ENCODE measurements at regions not wholly inside any gene's neighbourhood (a gene's known extent, or its start where the extent isn't known, plus 50 kb on each side); places are given as distances from the start of the nearest gene placed in this dataset.

DNA sequence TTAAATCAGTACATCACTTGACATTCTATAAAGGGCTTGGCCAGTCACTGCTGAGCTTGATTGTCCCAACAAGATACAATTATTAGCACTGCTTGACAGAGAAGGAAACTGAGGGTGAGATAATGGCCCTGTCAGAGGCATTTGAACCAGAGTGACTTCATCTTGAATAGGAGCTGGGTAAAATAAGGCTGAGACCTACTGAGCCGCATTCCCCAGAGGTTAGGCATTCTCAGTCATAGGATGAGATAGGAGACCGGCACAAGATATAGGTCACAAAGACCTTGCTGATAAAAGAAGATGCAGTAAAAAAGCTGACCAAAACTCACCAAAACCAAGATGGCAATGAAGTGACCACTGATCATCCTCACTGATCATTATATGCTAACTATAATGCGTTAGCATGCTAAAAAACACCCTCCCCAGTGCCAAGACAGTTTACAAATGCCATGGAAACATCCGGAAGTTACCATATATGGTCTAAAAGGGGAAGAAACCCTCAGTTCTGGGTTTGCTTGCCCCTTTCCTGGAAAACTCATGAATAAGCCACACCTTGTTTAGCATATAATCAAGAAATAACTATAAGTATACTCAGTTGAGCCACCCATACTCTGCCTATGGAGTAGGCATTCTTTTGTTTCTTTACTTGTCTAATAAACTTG lies 239.1 kb upstream of the SETMAR start:
- Mint-ChIP-seq H3K27me3 (ENCODE audit: unreplicated experiment) (no peaks in the 10 kb centered on the region), H3K27ac (ENCODE audit: unreplicated experiment) (no peak overlapping the region), H3K4me1 (ENCODE audit: unreplicated experiment) (peaks cover 11% of the 10 kb centered on the region), H3K9me3 (ENCODE audit: unreplicated experiment) (peaks cover 7% of the 10 kb centered on the region), H3K4me3 (ENCODE audit: unreplicated experiment) (no peak overlapping the region), H3K36me3 (ENCODE audit: unreplicated experiment) (no peaks in the 10 kb centered on the region)
- no peak for DNase-seq (ENCODE audit: extremely low spot score, unreplicated experiment)
- TF ChIP-seq, protein P1, sequence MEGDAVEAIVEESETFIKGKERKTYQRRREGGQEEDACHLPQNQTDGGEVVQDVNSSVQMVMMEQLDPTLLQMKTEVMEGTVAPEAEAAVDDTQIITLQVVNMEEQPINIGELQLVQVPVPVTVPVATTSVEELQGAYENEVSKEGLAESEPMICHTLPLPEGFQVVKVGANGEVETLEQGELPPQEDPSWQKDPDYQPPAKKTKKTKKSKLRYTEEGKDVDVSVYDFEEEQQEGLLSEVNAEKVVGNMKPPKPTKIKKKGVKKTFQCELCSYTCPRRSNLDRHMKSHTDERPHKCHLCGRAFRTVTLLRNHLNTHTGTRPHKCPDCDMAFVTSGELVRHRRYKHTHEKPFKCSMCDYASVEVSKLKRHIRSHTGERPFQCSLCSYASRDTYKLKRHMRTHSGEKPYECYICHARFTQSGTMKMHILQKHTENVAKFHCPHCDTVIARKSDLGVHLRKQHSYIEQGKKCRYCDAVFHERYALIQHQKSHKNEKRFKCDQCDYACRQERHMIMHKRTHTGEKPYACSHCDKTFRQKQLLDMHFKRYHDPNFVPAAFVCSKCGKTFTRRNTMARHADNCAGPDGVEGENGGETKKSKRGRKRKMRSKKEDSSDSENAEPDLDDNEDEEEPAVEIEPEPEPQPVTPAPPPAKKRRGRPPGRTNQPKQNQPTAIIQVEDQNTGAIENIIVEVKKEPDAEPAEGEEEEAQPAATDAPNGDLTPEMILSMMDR (IDR thresholded peaks at IDR 0.05): no peak

DNA sequence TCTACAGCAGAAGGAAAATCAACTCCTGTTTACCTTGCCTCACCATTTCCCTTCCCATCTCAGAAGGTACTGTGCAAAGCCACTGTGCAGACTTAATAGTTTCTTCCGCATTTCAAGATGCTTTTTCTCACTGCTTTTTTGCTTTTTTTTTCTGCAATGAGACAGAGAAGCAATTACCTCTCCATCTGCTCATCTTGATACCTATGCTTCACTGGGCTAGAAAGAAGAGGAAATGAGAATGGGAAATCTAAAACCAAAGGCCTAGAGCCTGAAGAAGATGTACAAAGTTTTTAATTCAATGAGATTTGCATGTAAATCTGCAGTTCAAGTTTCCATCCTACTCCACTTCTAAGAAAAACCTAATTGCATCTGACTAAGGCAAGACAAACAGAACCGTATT lies 238.1 kb upstream of the SETMAR start:
- Mint-ChIP-seq H3K27me3 (ENCODE audit: unreplicated experiment) (no peaks in the 10 kb centered on the region), H3K9me3 (ENCODE audit: unreplicated experiment) (peaks cover 7% of the 10 kb centered on the region)

DNA sequence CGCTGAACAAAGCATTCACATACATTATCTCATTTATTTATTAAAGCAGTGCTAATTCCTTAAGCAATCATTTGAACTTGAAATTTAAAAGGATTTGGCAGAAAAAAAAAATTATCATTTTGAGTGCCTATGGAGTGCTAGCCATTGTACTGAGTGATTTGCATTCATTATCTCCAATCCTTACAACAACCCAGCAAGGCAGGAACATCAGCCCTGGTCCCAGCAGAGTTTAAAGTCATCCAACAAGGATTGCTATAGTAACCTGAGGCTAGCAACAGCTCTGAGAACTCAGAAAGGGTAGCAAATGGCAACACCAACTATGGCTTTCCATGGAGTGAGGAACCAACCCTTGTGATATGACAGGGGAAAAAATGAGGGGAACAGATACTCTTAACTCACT lies 237.6 kb upstream of the SETMAR start:
- no peak overlapping the region for H3K27ac Mint-ChIP-seq (ENCODE audit: unreplicated experiment)

More for the DNA sequence above, 238.1 kb upstream of the SETMAR start:
- no peaks in the 10 kb centered on the region for H3K36me3 Mint-ChIP-seq (ENCODE audit: unreplicated experiment)
- no peak overlapping the region for H3K4me3 Mint-ChIP-seq (ENCODE audit: unreplicated experiment)
- H3K27ac Mint-ChIP-seq (ENCODE audit: unreplicated experiment): no peak overlapping the region
- TF ChIP-seq, protein P1 (IDR thresholded peaks at IDR 0.05): no peak
- DNase-seq (ENCODE audit: extremely low spot score, unreplicated experiment): no peak
- H3K4me1 Mint-ChIP-seq (ENCODE audit: unreplicated experiment): peaks cover 6% of the 10 kb centered on the region

DNA sequence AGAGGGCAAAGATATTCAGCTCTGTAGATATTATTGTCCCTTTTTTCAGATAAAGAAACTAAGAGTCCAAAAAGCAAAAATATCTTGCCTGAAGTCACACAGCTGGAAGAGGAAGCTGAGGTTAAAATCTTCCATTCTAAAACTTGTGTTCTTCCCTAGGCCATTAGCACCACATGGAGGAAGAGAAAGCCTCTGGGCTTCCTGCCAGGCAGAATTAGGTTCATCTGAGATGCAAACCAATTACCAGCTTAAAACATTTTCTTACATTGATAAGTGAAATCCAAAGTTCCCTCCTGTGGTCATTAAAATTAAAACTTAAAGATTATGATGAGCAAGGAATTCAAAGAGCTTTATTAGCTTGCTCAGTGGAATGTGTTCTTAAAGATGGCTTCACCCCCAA lies 235.3 kb upstream of the SETMAR start:
- no peaks in the 10 kb centered on the region for H3K4me1 Mint-ChIP-seq (ENCODE audit: unreplicated experiment)
- no peaks in the 10 kb centered on the region for H3K36me3 Mint-ChIP-seq (ENCODE audit: unreplicated experiment)
- H3K9me3 Mint-ChIP-seq (ENCODE audit: unreplicated experiment): peaks cover 15% of the 10 kb centered on the region
- no peak overlapping the region for H3K27ac Mint-ChIP-seq (ENCODE audit: unreplicated experiment)
- H3K27me3 Mint-ChIP-seq (ENCODE audit: unreplicated experiment): no peaks in the 10 kb centered on the region
- DNase-seq (ENCODE audit: extremely low spot score, unreplicated experiment): no peak
- TF ChIP-seq, protein P1 (IDR thresholded peaks at IDR 0.05): no peak
- H3K4me3 Mint-ChIP-seq (ENCODE audit: unreplicated experiment): no peak overlapping the region

More for the DNA sequence above, 237.6 kb upstream of the SETMAR start:
- Mint-ChIP-seq H3K36me3 (ENCODE audit: unreplicated experiment) (no peaks in the 10 kb centered on the region), H3K27me3 (ENCODE audit: unreplicated experiment) (no peaks in the 10 kb centered on the region), H3K4me1 (ENCODE audit: unreplicated experiment) (peaks cover under 1% of the 10 kb centered on the region), H3K9me3 (ENCODE audit: unreplicated experiment) (peaks cover 7% of the 10 kb centered on the region), H3K4me3 (ENCODE audit: unreplicated experiment) (no peak overlapping the region)
- TF ChIP-seq, protein P1 (IDR thresholded peaks at IDR 0.05): no peak
- DNase-seq (ENCODE audit: extremely low spot score, unreplicated experiment): no peak

DNA sequence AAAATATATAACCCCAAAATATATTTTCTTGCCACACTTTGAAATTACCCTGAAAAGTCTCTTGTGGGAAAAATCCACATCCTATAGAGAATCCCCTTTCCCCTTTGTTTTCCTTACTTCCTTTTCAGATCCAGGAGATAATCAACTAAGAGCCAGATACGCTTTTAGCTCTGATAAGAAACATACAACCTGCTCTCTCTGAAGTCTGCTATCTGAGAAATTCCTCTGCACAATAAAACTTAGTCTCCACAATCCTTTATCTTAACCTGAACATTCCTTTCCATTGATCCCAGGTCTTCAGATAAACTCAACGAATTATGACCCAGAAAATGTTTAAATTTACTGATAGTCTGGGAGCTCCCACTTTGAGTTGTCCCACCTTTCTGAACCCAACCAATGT lies 233.4 kb upstream of the SETMAR start:
- Mint-ChIP-seq H3K27me3 (ENCODE audit: unreplicated experiment) (no peaks in the 10 kb centered on the region), H3K27ac (ENCODE audit: unreplicated experiment) (no peak overlapping the region), H3K4me1 (ENCODE audit: unreplicated experiment) (no peaks in the 10 kb centered on the region), H3K4me3 (ENCODE audit: unreplicated experiment) (no peak overlapping the region), H3K9me3 (ENCODE audit: unreplicated experiment) (peaks cover 23% of the 10 kb centered on the region), H3K36me3 (ENCODE audit: unreplicated experiment) (no peaks in the 10 kb centered on the region)
- no peak for DNase-seq (ENCODE audit: extremely low spot score, unreplicated experiment)
- TF ChIP-seq, protein P1 (IDR thresholded peaks at IDR 0.05): no peak
